ENCODE measurements at regions not wholly inside any gene's neighbourhood (a gene's known extent, or its start where the extent isn't known, plus 50 kb on each side); places are given as distances from the start of the nearest gene placed in this dataset.
"Not testable (repeated sequence)": the region's sequence is repeated elsewhere in the genome, so short reads cannot be mapped to it uniquely, and the experiment has no call there.

DNA sequence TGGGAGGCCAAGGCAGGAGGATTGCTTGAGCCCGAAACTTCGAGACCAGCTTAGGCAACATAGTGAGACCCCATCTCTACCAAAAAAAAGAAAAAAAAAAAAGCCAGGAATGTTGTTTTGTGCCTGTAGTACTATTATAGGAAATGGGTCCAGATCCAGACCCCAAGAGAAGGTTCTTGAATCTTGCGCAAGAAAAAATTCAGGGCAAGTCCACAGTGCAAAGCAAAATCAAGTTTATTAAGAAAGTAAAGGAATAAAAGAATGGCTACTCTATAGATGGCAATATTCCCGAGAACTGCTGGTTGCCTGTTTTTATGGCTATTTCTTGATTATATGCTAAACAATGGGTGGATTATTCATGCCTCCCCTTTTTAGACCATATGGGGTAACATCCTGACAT lies 51.2 kb upstream of the RDX start:
- no peak for DNase-seq

DNA sequence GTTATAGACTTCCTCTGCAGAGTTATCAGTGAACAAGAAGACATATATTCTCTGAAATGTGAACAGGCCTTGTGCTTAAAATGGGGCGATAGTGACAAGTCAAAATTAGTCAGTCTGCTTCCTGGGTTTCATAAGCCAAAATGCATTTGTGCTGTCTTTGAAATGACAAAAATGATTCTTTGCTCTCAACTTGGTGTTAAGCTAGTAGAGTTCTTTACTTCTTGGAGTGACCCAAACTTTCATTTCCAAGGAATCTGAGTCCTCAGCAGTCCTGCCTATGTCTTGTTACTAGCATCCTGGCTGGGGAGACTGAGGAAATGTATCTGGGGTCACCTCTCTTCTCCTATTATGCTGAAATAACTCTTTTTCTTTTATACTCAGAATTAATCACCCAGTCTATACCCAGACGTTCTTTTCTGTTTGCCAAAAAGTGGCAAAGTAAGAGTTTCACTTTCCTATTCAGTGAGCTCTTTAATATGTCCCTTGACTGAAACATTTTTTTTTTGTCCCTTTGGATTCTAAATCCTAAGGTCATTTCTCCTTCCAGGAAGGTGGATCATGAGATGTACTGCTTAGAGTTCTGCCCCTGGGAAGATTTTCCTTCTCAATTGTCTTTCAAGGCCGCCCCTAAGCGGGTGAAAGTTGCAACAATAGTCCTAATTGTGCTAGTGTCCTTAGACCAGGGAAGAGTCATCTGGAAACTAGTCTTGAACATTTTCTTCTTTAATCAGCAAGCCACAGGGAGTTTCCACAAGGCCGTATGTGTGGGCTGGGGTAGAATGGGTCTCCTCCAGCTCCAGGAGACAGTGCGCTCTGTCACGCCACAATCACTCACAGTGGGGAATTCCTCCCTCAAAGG lies 53.0 kb upstream of the RDX start:
- no peak for DNase-seq

DNA sequence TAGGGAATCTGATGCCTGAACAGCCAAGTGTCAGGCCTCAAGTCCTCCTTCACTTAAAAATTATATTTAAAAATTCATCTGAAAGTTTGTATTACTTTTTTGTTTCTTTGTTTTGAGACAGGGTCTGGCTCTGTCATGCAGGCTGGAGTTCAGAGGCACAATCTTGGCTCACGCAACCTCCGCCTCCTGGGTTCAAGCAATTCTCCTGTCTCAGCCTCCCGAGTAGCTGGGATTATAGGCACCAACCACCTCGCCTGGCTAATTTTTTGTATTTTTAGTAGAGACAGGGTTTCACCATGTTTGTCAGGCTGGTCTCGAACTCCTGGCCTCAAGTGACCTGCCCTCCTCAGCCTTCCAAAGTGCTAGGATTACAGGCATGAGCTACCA lies 53.6 kb upstream of the RDX start:
- not testable (repeated sequence) for DNase-seq

DNA sequence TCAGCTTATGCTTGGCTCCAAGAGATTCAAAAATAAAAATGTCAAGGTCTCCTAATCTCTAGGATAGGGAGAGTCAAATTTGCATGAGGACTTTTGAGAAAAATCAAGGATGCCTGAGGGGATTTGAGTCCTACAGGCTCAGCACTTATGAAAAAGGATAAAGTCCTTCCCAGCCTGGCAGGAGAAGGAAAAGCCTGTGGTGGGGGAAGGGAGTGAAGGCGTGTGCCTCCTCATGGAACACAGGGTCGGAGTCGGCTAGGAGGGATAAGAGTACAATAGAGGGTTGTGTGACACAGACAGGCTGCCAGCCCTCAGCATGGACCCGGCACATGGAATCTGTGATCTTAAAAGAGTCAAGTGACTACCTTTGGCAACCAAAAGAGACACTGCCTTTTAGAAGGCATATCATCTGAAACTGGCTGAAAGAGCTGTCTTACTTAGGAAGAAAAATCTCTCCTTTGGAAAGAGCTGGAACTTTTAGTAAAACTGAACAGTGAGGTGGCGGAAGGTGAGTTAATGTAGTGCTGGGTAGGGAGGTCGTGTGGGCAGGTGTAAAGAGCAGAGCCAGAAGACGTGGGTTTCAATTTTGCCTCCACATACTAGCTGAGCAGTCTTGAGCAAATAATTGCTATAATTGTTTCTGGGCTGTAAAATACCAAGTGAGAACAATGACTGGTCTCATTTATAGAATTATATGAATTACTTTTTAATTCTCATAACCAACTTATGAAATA lies 58.8 kb upstream of the RDX start:
- DNase-seq = no peak

DNA sequence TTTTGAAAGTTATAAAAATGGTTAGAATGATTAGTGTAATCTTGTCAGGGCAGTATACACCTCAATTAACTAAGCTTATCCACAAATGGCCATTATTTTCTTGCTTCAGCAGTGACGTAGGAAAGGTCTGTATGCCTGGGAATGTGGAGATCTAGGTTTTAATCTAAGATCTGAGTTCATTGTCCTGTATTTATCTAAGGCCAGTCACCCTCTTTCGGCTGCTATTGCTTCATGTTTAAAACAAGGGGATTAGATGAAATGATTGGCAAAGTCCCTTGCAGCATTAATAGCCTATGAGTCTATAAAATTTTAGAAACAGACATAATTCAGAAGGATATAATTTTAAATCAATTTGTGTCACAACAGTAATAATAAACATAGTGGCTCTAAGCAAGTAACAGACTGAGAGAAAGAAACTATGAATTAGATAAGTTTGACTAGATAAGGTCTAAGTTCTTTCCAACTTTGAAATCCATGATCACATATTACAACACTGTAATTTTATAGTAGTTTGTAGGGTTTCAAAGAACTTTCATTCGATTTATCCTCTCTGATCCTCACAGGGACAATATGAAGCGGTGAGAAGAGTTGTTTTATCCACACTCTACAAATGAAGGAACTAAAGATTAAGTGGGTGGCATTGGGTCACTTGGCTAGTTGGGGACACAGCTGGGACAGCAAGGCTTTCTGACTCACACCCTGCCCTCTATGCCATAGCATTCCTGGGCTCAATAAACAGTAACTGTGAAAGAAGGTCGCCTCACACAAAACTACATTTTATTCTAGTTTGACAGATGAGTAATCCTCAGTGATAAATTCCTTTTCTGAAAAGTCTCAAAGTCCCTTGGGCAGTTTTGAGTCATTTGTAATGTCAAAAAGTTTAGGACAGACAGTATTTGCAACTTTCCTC lies 60.6 kb upstream of the RDX start:
- peak; percentile 11 for DNase-seq

DNA sequence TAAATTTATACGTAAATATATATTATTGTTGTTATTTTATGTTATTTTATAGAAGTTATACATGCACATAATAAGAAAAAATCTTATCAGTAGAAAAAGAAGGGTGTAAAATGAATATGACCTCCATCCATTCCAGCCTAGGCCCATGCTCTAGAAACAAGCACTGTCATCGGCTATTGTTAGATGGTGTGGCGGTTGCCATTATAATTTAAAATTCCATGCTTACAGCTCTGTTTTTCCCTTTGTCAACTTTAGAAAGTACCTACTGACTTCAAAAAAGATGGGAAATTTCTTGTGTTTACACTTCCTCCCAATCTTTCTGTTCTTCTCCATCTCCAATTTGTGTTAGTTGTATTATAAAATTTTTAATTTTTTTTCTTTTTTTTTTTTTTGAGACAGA lies 61.9 kb upstream of the RDX start:
- DNase-seq = no peak

DNA sequence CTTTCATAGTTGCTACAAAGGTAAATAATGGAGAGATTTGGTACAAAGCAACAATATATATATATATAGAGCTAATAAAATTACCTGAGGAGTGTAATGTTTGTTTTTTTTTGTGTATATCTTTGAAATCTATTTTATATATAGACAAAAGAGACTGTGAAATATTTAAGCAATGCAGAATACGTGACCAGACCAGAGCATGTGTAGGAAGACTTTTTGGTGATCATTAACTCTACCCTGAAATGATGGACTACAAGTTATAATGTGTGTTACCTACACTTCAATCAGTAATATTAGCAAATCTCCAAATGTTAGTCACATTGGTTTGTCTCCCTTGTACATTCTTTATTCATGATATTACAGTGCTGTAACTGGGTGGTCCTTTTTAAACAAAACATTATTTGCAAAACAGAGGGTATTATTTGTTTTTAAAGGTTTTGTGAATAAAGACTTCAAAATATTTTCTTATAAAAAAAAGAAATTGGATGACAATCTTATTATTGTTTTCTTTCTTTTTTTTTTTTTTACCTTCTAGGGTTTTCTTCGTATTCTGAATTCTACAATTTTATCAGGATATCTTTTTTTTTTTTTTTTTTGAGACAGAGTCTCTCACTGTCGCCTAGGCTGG lies 64.5 kb upstream of the RDX start:
- DNase-seq = not testable (repeated sequence)

DNA sequence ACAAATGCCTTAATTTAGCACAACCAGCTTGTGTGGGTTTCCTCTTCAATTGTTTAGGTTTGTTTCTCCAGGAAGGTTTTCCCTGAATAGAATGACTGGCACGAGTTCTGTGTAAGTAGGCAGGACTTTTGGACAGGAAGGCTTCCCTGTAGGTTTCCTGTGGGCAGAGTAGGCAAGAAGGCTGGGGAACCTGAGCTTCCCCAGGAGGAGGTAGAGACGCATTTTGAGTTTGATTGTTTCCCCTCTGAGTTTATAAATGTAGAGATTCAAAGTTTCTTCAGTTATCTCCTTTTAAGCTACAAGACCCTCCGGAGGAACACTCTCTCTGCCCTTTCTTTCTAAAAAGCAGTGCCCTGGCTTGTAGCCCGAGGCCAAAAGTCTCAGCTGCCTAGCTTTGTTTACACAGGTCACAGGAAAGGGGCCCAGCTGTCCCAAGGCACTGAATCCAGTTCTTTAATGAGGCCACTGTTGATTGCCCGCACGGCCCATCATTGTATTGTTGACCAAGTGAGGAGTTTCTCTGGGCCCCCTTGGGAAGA lies 66.6 kb upstream of the RDX start:
- no peak for DNase-seq

DNA sequence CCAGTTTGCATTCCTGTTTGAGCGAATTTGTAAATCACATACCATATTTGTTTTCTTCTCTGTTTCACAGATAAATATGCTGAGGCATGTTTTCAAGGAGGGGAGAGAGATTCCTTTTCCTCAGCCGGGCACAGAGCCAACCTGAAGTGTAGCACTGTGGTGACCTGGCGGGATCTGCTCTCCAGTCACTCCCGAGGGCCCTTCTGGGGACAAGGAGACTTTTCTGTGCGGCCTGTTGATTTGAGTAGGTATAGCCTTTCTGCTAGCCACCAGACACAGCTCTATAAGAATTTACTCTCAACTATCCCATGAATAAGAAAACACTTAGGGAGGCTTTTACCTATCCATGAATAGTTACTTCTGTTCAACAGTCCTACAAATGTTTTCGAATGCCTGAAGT lies 63.5 kb upstream of the FDX1 start:
- DNase-seq = no peak

DNA sequence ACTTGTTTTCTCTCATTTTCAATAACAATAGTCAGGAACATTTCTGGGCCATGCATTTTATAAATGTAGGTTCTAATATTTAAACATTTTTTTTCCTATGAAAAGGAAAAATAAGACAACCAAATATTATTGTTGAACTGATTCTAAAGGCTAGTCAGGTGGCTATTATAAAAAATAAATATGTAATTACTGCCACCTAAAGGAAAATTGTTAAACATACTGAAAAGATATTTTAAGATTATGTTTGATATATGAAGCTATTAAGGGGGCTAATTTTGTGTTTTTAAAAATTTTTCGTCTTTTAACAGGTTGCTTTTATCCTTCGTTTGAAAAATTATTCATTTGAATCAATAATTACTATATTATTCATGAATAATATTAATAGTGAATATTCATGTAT lies 62.2 kb upstream of the FDX1 start:
- no peak for DNase-seq

DNA sequence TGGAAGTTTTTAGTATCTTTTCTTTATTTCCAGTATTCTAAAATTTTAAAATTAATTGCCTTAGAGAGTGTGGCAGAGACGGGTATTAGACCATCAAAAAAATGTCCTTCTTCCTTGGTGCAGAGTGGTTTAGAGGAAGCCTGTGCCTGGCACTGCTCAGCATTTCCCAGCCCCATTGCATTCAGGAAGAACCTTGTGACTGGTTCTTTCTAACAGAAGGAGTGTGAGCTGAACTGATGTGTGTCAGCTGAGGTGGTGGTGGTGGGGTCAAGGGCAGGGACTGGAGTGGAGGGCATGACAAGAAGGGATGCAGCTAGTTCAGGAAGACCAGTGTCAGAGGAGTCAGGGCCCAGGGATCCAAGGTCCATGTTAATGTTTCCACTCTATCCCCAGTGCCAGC lies 58.7 kb upstream of the FDX1 start:
- DNase-seq = no peak

DNA sequence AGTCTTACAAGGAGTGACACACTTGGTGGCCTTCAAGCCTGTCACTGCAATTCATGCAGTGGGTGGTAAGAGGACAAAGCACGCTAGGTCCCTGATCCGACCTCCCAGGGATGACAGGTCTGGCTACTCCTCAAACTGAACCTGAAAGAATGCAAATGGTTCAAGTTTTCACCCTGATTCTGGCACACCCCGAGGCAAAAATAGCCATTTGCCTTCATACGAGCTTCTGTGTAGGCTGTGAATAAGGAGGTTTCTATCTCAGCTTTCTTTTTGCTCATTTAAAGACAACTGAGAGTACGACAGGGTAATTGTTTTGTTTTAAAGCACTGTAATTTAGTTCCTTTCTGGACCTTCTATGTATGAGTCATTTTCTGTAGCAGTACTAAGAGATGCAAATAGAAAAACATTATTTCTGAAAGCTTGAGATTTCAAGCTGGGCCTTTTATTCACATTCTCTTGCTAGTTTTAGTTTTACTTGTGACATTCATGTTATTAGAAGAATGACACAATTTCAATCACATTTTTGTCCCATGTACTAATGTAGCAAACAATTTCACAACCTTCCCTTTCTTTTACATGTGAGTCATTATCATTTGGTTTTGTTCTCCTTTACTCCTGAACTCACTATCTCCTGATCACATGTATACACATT lies 56.6 kb upstream of the FDX1 start:
- DNase-seq = no peak

DNA sequence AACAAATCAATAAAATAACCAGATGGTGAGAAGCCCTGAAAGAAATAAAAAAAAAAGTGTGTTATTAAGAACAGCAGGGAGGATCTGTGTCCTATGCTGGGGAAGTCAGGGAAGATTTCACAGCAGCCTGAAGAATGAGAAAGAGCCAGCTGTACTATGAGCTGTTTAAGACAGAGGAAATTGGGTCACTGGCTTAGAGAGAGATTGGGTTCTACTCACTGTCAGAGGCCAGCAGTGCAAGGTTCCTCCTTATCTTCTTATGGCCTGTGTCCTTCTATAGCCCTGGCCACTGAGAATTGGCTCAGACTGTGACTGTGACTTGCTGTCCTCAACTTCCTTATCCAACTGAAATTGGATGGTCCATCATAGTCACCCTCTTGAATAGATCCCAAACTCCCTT lies 54.8 kb upstream of the FDX1 start:
- DNase-seq = no peak

DNA sequence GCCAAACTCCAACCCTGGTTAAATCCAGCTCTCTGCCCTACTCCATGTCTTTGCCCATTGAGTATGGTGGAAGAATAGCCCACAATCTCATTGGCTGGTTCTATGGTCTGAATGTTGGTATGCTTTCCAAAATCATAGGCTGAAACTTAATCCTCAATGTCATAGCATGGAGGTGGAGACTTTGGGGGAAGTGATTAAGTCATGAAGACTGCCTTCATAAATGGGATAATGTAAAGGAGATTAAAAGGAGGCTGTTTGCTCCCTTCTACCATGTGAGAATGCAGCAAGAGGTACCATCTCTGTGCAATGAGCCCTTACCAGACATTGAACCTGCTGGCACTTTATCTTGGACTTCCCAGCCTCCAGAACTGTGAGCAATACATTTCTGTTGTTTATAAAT lies 54.4 kb upstream of the FDX1 start:
- DNase-seq = no peak

DNA sequence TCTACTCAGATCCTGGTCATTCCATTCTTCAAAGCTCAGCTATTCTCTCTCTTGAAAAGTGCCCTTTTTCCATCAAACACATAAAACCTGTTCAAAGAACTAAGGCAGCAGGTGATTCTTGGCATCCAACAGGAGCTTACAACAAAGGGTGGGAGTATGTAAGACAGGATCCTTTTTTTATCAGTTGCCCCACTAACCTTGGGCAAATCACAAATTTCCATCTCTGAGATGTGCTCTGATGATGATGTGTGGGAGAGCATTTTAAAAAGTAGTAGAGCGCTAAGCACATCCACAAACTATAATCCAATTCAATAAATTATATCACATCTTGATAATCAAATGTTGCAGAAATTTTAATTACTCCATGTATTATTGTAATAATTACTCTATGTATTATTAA lies 53.7 kb upstream of the FDX1 start:
- no peak for DNase-seq

DNA sequence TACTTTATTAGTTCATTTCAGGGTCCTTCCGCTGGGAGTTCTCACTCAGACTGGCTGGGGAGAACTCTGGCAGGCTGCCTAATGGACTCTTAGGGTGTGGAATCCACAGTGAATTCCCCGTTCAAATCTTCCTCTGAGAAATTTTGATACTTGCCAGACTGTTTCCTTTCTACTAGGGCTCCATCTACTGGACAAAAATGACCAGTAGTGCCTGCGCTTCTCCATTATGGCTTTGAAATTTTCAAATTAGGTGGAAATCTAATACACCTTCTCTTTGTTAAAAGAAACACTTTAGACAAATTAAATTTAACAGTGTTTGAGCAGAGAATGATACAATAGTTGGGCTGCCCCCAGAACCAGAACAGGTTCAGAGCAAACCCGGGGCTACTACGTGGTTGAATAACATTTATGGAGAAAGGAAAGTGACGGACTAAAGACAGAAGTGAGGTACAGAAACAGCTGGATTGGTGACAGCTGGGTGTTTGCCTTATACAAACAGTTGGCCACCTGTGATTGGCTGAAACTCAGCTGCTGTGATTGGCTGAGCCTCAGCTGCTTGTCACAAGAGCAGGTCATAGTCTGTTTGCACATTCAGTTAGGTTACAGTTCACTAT lies 52.9 kb upstream of the FDX1 start:
- no peak for DNase-seq

DNA sequence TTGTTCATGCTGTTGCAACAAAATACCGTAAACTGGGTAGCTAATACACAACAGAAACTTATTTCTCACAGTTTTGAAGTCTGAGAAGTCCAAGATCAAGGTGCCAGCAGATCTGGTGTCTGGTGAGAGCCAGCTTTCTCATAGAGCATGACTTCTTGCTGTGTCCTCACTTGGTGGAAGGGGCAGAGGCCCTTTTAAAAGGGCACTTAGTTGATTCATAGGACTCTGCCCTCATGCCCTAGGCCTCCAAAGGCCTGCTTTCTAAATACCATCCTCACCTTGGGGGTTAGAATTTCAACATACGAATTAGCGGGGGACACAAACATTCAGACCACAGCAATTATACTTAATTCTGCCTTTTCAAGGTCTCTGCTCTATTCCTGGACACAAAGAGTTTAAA lies 52.3 kb upstream of the FDX1 start:
- DNase-seq = no peak

DNA sequence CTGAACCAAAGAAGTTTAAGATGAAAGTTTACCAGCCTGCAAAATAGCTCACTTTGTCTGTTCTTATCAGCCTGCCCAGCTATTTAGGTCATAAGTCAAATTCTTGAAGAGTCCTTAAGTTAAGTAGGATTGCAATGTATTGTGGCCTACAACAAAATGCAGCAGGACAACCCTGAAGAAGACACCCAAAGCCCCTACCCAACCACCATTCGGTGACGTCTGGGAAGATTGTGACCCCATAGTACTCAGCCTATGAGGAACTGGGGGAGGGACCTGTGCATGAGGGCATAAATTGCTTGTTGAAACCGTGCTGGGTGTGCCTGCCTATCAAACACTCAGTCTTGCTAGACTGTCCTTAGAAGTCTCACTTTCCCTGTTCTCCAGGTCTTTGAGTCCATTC lies 50.5 kb upstream of the FDX1 start:
- DNase-seq = no peak

DNA sequence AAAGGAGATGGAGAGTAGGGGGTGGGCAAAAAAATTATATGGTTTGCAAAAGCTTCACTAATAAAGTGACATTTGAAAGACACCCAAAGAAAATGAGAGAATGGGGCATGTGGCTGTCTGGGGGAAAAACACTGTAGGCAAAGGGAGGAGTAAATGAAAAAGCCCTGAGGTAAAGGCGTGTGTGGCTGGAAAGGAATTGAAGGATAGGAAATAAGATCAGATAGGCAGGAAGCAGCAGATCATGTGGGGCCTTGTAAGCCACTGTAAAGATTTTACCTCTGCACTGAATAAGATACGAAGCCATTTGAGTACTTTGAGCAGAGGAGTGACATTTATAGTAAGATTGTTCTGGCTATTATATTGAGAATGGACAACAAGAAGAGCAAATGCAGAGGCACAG lies 49.8 kb upstream of the FDX1 start:
- no peak for DNase-seq
